Left renal pelvis (tissue), 4 donors: ENCODE measurements at regions not wholly inside any gene's neighbourhood (a gene's known extent, or its start where the extent isn't known, plus 50 kb on each side); places are given as distances from the start of the nearest gene placed in this dataset.

Source experiments
- DNase-seq, 4 donors: peaks; one replicate each; pipeline ENCODE4 v3.0.0-alpha.2; 2013; ENCODE audit warnings: low read depth in 4 of 4, low spot score in 3 of 4

GRCh38 chr16:49129935-49130334 is 151.7 kb downstream of the CBLN1 start:
- no peak for DNase-seq

GRCh38 chr16:49128740-49129139 is 152.9 kb downstream of the CBLN1 start:
- no peak for DNase-seq

GRCh38 chr16:49127103-49127502 is 154.5 kb downstream of the CBLN1 start:
- DNase-seq, result peak in 1 of 4 donors; percentile 11

GRCh38 chr16:49121636-49122035 is 160.0 kb downstream of the CBLN1 start:
- no peak for DNase-seq

GRCh38 chr16:49120631-49121030 is 161.0 kb downstream of the CBLN1 start:
- no peak for DNase-seq

GRCh38 chr16:49116873-49117272 is 164.8 kb downstream of the CBLN1 start:
- no peak for DNase-seq

- no peak for DNase-seq
Measured at GRCh38 chr16:49115956-49116355, 165.7 kb downstream of the CBLN1 start.

- no peak for DNase-seq
Measured at GRCh38 chr16:49112754-49113153, 168.9 kb downstream of the CBLN1 start.

GRCh38 chr16:49111351-49111750 is 170.3 kb downstream of the CBLN1 start:
- no peak for DNase-seq

GRCh38 chr16:49108611-49109010 is 173.0 kb downstream of the CBLN1 start:
- DNase-seq, result no peak

- no peak for DNase-seq
Measured at GRCh38 chr16:49103298-49103697, 178.3 kb downstream of the CBLN1 start.

- DNase-seq, result no peak
Measured at GRCh38 chr16:49101997-49102396, 179.6 kb downstream of the CBLN1 start.

- DNase-seq, result no peak
Measured at GRCh38 chr16:49100366-49100765, 181.3 kb downstream of the CBLN1 start.

GRCh38 chr16:49097964-49098363 is 183.7 kb downstream of the CBLN1 start:
- DNase-seq, result no peak

- no peak for DNase-seq
Measured at GRCh38 chr16:49096176-49096945, 185.3 kb downstream of the CBLN1 start.

GRCh38 chr16:49095539-49095938 is 186.1 kb downstream of the CBLN1 start:
- DNase-seq, result no peak

GRCh38 chr16:49094471-49094870 is 187.2 kb downstream of the CBLN1 start:
- no peak for DNase-seq

- DNase-seq, result no peak
Measured at GRCh38 chr16:49093939-49094338, 187.7 kb downstream of the CBLN1 start.

- DNase-seq, result no peak
Measured at GRCh38 chr16:49092704-49093103, 188.9 kb downstream of the CBLN1 start.

GRCh38 chr16:49089533-49089932 is 192.1 kb downstream of the CBLN1 start:
- no peak for DNase-seq

- no peak for DNase-seq
Measured at GRCh38 chr16:49089039-49089438, 192.6 kb downstream of the CBLN1 start.

GRCh38 chr16:49085686-49086085 is 196.0 kb downstream of the CBLN1 start:
- no peak for DNase-seq
